H9 (cell line): ENCODE measurements at regions not wholly inside any gene's neighbourhood (a gene's known extent, or its start where the extent isn't known, plus 50 kb on each side); places are given as distances from the start of the nearest gene placed in this dataset.

Experiments used
- DNase-seq: peaks from one replicate; pipeline ENCODE4 v3.0.0-alpha.2; 2017
- H2AFZ ChIP-seq: one replicate; pipeline ENCODE4 v1.6.1; 2013; ENCODE audit warnings: mild to moderate bottlenecking, low read length, control low read depth, moderate library complexity
- H2AK5ac ChIP-seq: 2 replicates; pipeline ENCODE4 v1.6.1; 2013; ENCODE audit warnings: low read length, control low read depth, mixed read lengths; ENCODE audit not compliant: insufficient read length
- H2BK120ac ChIP-seq: one replicate; pipeline ENCODE4 v1.6.1; 2013; ENCODE audit warnings: low read depth, mild to moderate bottlenecking, low read length, control low read depth, inconsistent platforms; ENCODE audit not compliant: poor library complexity, severe bottlenecking
- H2BK12ac ChIP-seq: 2 replicates; pipeline ENCODE4 v1.6.1; 2013; ENCODE audit warnings: low read length, control low read depth, mixed read lengths, low read depth; ENCODE audit not compliant: insufficient read length
- H2BK15ac ChIP-seq: 2 replicates; pipeline ENCODE4 v1.6.1; 2013; ENCODE audit warnings: low read depth, low read length, control low read depth
- H2BK20ac ChIP-seq: one replicate; pipeline ENCODE4 v1.6.1; 2013; ENCODE audit warnings: low read depth, mild to moderate bottlenecking, low read length, control low read depth, inconsistent platforms; ENCODE audit not compliant: poor library complexity, severe bottlenecking
- H2BK5ac ChIP-seq: 2 replicates; pipeline ENCODE4 v1.6.1; 2013; ENCODE audit warnings: low read length, control low read depth, mixed read lengths; ENCODE audit not compliant: insufficient read length
- H3K14ac ChIP-seq: 2 replicates; pipeline ENCODE4 v1.6.1; 2013; ENCODE audit warnings: low read length, control low read depth; ENCODE audit not compliant: insufficient read depth
- H3K18ac ChIP-seq: 2 replicates; pipeline ENCODE4 v1.6.1; 2013; ENCODE audit warnings: low read depth, mild to moderate bottlenecking, mixed read lengths, low read length, control low read depth; ENCODE audit not compliant: insufficient read length
- H3K23ac ChIP-seq: 2 replicates; pipeline ENCODE4 v1.6.1; 2013; ENCODE audit warnings: low read length, control low read depth, mixed read lengths, low read depth; ENCODE audit not compliant: insufficient read length
- H3K23me2 ChIP-seq: 2 replicates; pipeline ENCODE4 v1.6.1; 2013; ENCODE audit warnings: low read depth, mild to moderate bottlenecking, mixed read lengths, low read length, control low read depth; ENCODE audit not compliant: insufficient read length, poor library complexity, severe bottlenecking
- H3K27ac ChIP-seq: 2 replicates; pipeline ENCODE4 v1.5.1; 2013; ENCODE audit warnings: low read length, control low read depth, mixed read lengths, low read depth; ENCODE audit not compliant: insufficient read length
- H3K27me3 ChIP-seq: 2 replicates; pipeline ENCODE4 v1.6.1; 2013; ENCODE audit warnings: low read length, control low read depth, inconsistent platforms; ENCODE audit not compliant: insufficient read depth
- H3K4ac ChIP-seq: 2 replicates; pipeline ENCODE4 v1.6.1; 2013; ENCODE audit warnings: low read depth, mild to moderate bottlenecking, control low read depth, inconsistent platforms, low read length, moderate library complexity
- H3K4me1 ChIP-seq: 2 replicates; pipeline ENCODE4 v1.6.1; 2013; ENCODE audit warnings: low read length, control low read depth, inconsistent platforms; ENCODE audit not compliant: insufficient read depth
- H3K4me2 ChIP-seq: 2 replicates; pipeline ENCODE4 v1.6.1; 2013; ENCODE audit warnings: low read length, control low read depth, mixed read lengths; ENCODE audit not compliant: insufficient read length, insufficient read depth
- H3K56ac ChIP-seq: 2 replicates; pipeline ENCODE4 v1.6.1; 2013; ENCODE audit warnings: low read depth, mild to moderate bottlenecking, mixed read lengths, low read length, control low read depth; ENCODE audit not compliant: insufficient read length
- H3K79me1 ChIP-seq: 2 replicates; pipeline ENCODE4 v1.6.1; 2013; ENCODE audit warnings: low read depth, mild to moderate bottlenecking, moderate library complexity, low read length, control low read depth, inconsistent platforms; ENCODE audit not compliant: insufficient read depth, poor library complexity, severe bottlenecking
- H3K79me2 ChIP-seq: 2 replicates; pipeline ENCODE4 v1.6.1; 2013; ENCODE audit warnings: low read length, control low read depth, inconsistent platforms; ENCODE audit not compliant: insufficient read depth
- H3K9ac ChIP-seq: 2 replicates; pipeline ENCODE4 v1.6.1; 2013; ENCODE audit warnings: low read length, control low read depth, mixed read lengths; ENCODE audit not compliant: insufficient read length; ENCODE audit errors: extremely low read depth
- H3K9me3 ChIP-seq: one replicate; pipeline ENCODE4 v1.6.1; 2013; ENCODE audit warnings: low read depth, low read length, inconsistent platforms; ENCODE audit not compliant: control insufficient read depth
- H3T11ph ChIP-seq: one replicate; pipeline ENCODE4 v1.6.1; 2013; ENCODE audit warnings: mild to moderate bottlenecking, low read length, control low read depth, inconsistent platforms
- H4K20me1 ChIP-seq: one replicate; pipeline ENCODE4 v1.6.1; 2013; ENCODE audit not compliant: control insufficient read depth, insufficient read length, insufficient read depth
- H4K5ac ChIP-seq: 2 replicates; pipeline ENCODE4 v1.6.1; 2013; ENCODE audit warnings: low read depth, mild to moderate bottlenecking, mixed read lengths, low read length, control low read depth; ENCODE audit not compliant: insufficient read length
- H4K8ac ChIP-seq: replicated peaks from 2 replicates; pipeline ENCODE4 v1.6.1; 2013; ENCODE audit warnings: low read length, control low read depth, mixed read lengths, low read depth; ENCODE audit not compliant: insufficient read length
- H4K91ac ChIP-seq: 2 replicates; pipeline ENCODE4 v1.6.1; 2013; ENCODE audit warnings: low read depth, mild to moderate bottlenecking, moderate library complexity, mixed read lengths, low read length, control low read depth; ENCODE audit not compliant: insufficient read length
- H3K27ac Mint-ChIP-seq, 3 experiments: 2 replicates in 2 of 3; 3 replicates in 1 of 3; pipeline ENCODE4 v1.8.0; 2020 to 2021; ENCODE audit warnings: mixed read lengths in 3 of 3, mild to moderate bottlenecking in 1 of 3, moderate library complexity in 1 of 3
- H3K27me3 Mint-ChIP-seq: 2 replicates; pipeline ENCODE4 v1.8.0; 2021; ENCODE audit warnings: low read depth, mild to moderate bottlenecking, moderate library complexity, mixed read lengths
- H3K36me3 Mint-ChIP-seq, 3 experiments: 2 replicates in 2 of 3; 3 replicates in 1 of 3; pipeline ENCODE4 v1.8.0; 2020 to 2021; ENCODE audit warnings: low read depth in 3 of 3, mixed read lengths in 3 of 3; ENCODE audit not compliant: insufficient read depth in 1 of 3
- H3K4me1 Mint-ChIP-seq, 2 experiments: 2 replicates each; pipeline ENCODE4 v1.8.0; 2020; ENCODE audit warnings: mixed read lengths in 2 of 2
- H3K4me3 Mint-ChIP-seq, 2 experiments: 2 replicates in 1 of 2; 3 replicates in 1 of 2; pipeline ENCODE4 v1.8.0; 2020 to 2021; ENCODE audit warnings: mild to moderate bottlenecking in 2 of 2, mixed read lengths in 2 of 2, moderate library complexity in 1 of 2
- H3K9me3 Mint-ChIP-seq, 2 experiments: 2 replicates in 1 of 2; 3 replicates in 1 of 2; pipeline ENCODE4 v1.8.0; 2020; ENCODE audit warnings: mild to moderate bottlenecking in 2 of 2, mixed read lengths in 2 of 2, moderate library complexity in 1 of 2
- CTCF ChIP-seq: fragments of 200-600 bp; sonication (generic); conservative IDR thresholded peaks from 3 replicates; pipeline ENCODE4 v1.8.0; 2021; ENCODE audit warnings: antibody characterized with exemption, mild to moderate bottlenecking
- WGBS: extraction: QIAGEN DNeasy Blood & Tissue Kit; methylation state at CpG from one replicate; pipeline ENCODE4 v1.1.7; 2013; ENCODE audit warnings: missing lambda C conversion rate, low lambda C conversion rate, mixed read lengths; ENCODE audit not compliant: insufficient read length; ENCODE audit errors: extremely low coverage; 5-methylcytosine and 5-hydroxymethylcytosine counted together

- no peak overlapping the region for H2BK15ac ChIP-seq
- no peak overlapping the region for H3K4ac ChIP-seq
- no peak for DNase-seq
- no peak overlapping the region for H2AFZ ChIP-seq
- no peaks in the 10 kb centered on the region for H3K4me1 Mint-ChIP-seq
- no peaks in the 10 kb centered on the region for H4K20me1 ChIP-seq
- no peak overlapping the region for H3K56ac ChIP-seq
- no peak overlapping the region for H4K91ac ChIP-seq
- no peaks in the 10 kb centered on the region for H3K9me3 Mint-ChIP-seq
- H3K4me3 Mint-ChIP-seq = no peak overlapping the region
- no peak overlapping the region for H2AK5ac ChIP-seq
- H3K9ac ChIP-seq = no peak overlapping the region
- no peak overlapping the region for H3T11ph ChIP-seq
- no peak overlapping the region for H4K5ac ChIP-seq
- no peak overlapping the region for H2BK5ac ChIP-seq
- no peak overlapping the region for H3K14ac ChIP-seq
- H2BK20ac ChIP-seq = no peak overlapping the region
- H3K27me3 Mint-ChIP-seq = no peaks in the 10 kb centered on the region
- no peak overlapping the region for H3K27ac ChIP-seq
- H3K23me2 ChIP-seq = no peaks in the 10 kb centered on the region
- no peak overlapping the region for H3K18ac ChIP-seq
- H3K9me3 ChIP-seq = no peaks in the 10 kb centered on the region
- no peaks in the 10 kb centered on the region for H3K27me3 ChIP-seq
- H3K79me1 ChIP-seq = no peaks in the 10 kb centered on the region
- H3K36me3 Mint-ChIP-seq = no peaks in the 10 kb centered on the region
- no peak overlapping the region for H3K27ac Mint-ChIP-seq
- H2BK12ac ChIP-seq = no peak overlapping the region
- no peak for TF ChIP-seq CTCF
- H3K4me2 ChIP-seq = no peak overlapping the region
- H3K23ac ChIP-seq = no peak overlapping the region
- H4K8ac ChIP-seq = no peak overlapping the region
- no peaks in the 10 kb centered on the region for H3K79me2 ChIP-seq
- WGBS = no CpG with 5 or more reads among the region's 1 CpG
- no peak overlapping the region for H2BK120ac ChIP-seq
- no peaks in the 10 kb centered on the region for H3K4me1 ChIP-seq
Measured at GRCh38 chr3:81027344-81027743, 734.1 kb downstream of the GBE1 start.
